PC-3 (cell line): ENCODE measurements at regions not wholly inside any gene's neighbourhood (a gene's known extent, or its start where the extent isn't known, plus 50 kb on each side); places are given as distances from the start of the nearest gene placed in this dataset.

ENCODE experiments used
- ATAC-seq: fragments of 200-7000 bp; cut with Tn5 transposase; 2 replicates; pipeline ENCODE4 v1.9.1; 2020; ENCODE audit warnings: mild to moderate bottlenecking, moderate library complexity
- BruUV-seq: library from RNA; stranded (reverse); fragments of 400-500 nt; replicated peaks from 2 replicates; lab custom pipeline; 2021; lab: Mats Ljungman, UMichigan
- CTCF ChIA-PET: fragments of 300-600 bp; sonication (Branson Sonifier 250); formaldehyde crosslinking; loops from one replicate; lab custom pipeline; 2022; ENCODE audit warnings: antibody characterized with exemption; lab: Charles Lee
- POLR2A ChIA-PET: fragments of 300-600 bp; sonication (Branson Sonifier 250); formaldehyde crosslinking; loops from one replicate; lab custom pipeline; 2022; ENCODE audit warnings: antibody characterized with exemption; ENCODE audit not compliant: unreplicated experiment; lab: Charles Lee
- DNase-seq: peaks from one replicate; pipeline ENCODE4 v3.0.0-alpha.2; 2015
- H2AFZ ChIP-seq: fragments of 300-600 bp; sonication (generic); 2 replicates; pipeline ENCODE4 v1.6.0; 2016; ENCODE audit warnings: antibody characterized with exemption, low read length
- H3F3A ChIP-seq: fragments of 300-600 bp; sonication (generic); one replicate; pipeline ENCODE4 v1.6.0; 2017; ENCODE audit warnings: antibody characterized with exemption, low read length, control low read depth, mild to moderate bottlenecking; ENCODE audit not compliant: unreplicated experiment
- H3K27ac ChIP-seq: fragments of 300-600 bp; sonication (generic); 2 replicates; pipeline ENCODE4 v1.5.1; 2016; ENCODE audit warnings: mild to moderate bottlenecking, low read length
- H3K27me3 ChIP-seq: fragments of 300-600 bp; sonication (generic); 2 replicates; pipeline ENCODE4 v1.6.1; 2016; ENCODE audit warnings: low read length, mixed read lengths
- H3K36me3 ChIP-seq: fragments of 300-600 bp; sonication (generic); 2 replicates; pipeline ENCODE4 v1.6.1; 2016; ENCODE audit warnings: low read depth, mixed run types, low read length, mixed read lengths
- H3K4me1 ChIP-seq: fragments of 300-600 bp; sonication (generic); 2 replicates; pipeline ENCODE4 v1.5.1; 2016; ENCODE audit warnings: low read length; ENCODE audit not compliant: insufficient read depth
- H3K4me2 ChIP-seq: fragments of 300-600 bp; sonication (generic); 2 replicates; pipeline ENCODE4 v1.6.0; 2016; ENCODE audit warnings: low read length
- H3K4me3 ChIP-seq: fragments of 300-600 bp; sonication (generic); 2 replicates; pipeline ENCODE4 v1.5.1; 2016; ENCODE audit warnings: mild to moderate bottlenecking, low read length, mixed read lengths
- H3K79me2 ChIP-seq: fragments of 300-600 bp; sonication (generic); 2 replicates; pipeline ENCODE4 v1.6.1; 2017; ENCODE audit warnings: low read length, mixed read lengths
- H3K9ac ChIP-seq: fragments of 300-600 bp; sonication (generic); 2 replicates; pipeline ENCODE4 v1.6.0; 2016; ENCODE audit warnings: mild to moderate bottlenecking, low read length
- H3K9me2 ChIP-seq: fragments of 300-600 bp; sonication (generic); replicated peaks from 2 replicates; pipeline ENCODE4 v1.6.1; 2016; ENCODE audit warnings: mixed run types, low read length, mixed read lengths
- H3K9me3 ChIP-seq: fragments of 300-600 bp; sonication (generic); 2 replicates; pipeline ENCODE4 v1.6.1; 2016; ENCODE audit warnings: low read length, mixed read lengths
- H4K20me1 ChIP-seq: fragments of 300-600 bp; sonication (generic); 2 replicates; pipeline ENCODE4 v1.6.1; 2016; ENCODE audit warnings: low read length, mixed read lengths
- EZH2 ChIP-seq: fragments of 300-600 bp; sonication (generic); IDR thresholded peaks from one replicate; pipeline ENCODE4 v1.6.1; 2017; ENCODE audit warnings: antibody characterized with exemption, mild to moderate bottlenecking, low read length; ENCODE audit not compliant: unreplicated experiment
- EZH2phosphoT487 ChIP-seq: fragments of 300-600 bp; sonication (generic); IDR thresholded peaks from 2 replicates; pipeline ENCODE4 v1.6.1; 2018; ENCODE audit warnings: mild to moderate bottlenecking, antibody characterized with exemption, low read length, borderline replicate concordance
- intact Hi-C: fragments of 100-400 bp; cut with micrococcal nuclease; formaldehyde crosslinking; loops from 2 replicates; pipeline ENCODE4 v1.9.0; 2023
- TF ChIP-seq, protein P1 (sequence below): fragments of 300-600 bp; sonication (generic); conservative IDR thresholded peaks from 2 replicates; pipeline ENCODE4 v1.5.1; 2017; ENCODE audit warnings: antibody characterized with exemption, low read depth, mild to moderate bottlenecking, low read length

DNA sequence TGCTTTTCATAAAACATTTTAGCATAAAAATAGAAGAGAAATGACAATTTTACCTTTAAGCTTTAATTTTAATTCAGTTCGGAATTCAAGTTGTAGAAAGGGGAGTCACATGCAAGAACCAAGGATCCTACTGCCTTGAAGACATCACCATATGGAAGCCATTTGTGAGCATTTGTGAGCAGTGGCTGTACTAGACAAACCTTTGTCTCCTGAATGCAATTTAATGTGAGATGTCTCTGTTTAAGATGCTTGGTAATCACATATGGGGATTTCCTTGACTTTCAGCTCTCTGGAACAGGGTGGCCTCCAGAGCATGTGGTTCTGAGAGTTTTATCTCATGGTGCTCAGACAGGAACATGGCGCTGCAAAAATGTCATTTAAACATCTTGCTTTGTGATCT lies 421.8 kb downstream of the NYAP2 start:
- POLR2A ChIA-PET, result no interaction called here
- H3K4me3 ChIP-seq, result no peak overlapping the region
- BruUV-seq, result no TSS peak
- no peaks in the 10 kb centered on the region for H3K36me3 ChIP-seq
- no peak overlapping the region for H3K9ac ChIP-seq
- H4K20me1 ChIP-seq, result no peaks in the 10 kb centered on the region
- no peak overlapping the region for H3K4me2 ChIP-seq
- H3K79me2 ChIP-seq, result no peaks in the 10 kb centered on the region
- no peak overlapping the region for H2AFZ ChIP-seq
- no peaks in the 10 kb centered on the region for H3K9me3 ChIP-seq
- H3K9me2 ChIP-seq, result no peaks in the 10 kb centered on the region
- CTCF ChIA-PET, result no interaction called here
- TF ChIP-seq, protein P1, sequence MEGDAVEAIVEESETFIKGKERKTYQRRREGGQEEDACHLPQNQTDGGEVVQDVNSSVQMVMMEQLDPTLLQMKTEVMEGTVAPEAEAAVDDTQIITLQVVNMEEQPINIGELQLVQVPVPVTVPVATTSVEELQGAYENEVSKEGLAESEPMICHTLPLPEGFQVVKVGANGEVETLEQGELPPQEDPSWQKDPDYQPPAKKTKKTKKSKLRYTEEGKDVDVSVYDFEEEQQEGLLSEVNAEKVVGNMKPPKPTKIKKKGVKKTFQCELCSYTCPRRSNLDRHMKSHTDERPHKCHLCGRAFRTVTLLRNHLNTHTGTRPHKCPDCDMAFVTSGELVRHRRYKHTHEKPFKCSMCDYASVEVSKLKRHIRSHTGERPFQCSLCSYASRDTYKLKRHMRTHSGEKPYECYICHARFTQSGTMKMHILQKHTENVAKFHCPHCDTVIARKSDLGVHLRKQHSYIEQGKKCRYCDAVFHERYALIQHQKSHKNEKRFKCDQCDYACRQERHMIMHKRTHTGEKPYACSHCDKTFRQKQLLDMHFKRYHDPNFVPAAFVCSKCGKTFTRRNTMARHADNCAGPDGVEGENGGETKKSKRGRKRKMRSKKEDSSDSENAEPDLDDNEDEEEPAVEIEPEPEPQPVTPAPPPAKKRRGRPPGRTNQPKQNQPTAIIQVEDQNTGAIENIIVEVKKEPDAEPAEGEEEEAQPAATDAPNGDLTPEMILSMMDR, result no peak
- TF ChIP-seq EZH2phosphoT487, result no peak
- TF ChIP-seq EZH2, result no peak
- no peaks in the 10 kb centered on the region for H3F3A ChIP-seq
- no peaks in the 10 kb centered on the region for H3K4me1 ChIP-seq
- H3K27ac ChIP-seq, result no peak overlapping the region
- H3K27me3 ChIP-seq, result no peaks in the 10 kb centered on the region
- DNase-seq (no peak), ATAC-seq (no peak)
- intact Hi-C loops, result no loop called here

GRCh38 chr2:225820826-225821225 lies 421.3 kb downstream of the NYAP2 start:
- no peaks in the 10 kb centered on the region for H3K79me2 ChIP-seq
- H3K27ac ChIP-seq, result no peak overlapping the region
- no peaks in the 10 kb centered on the region for H3K9me3 ChIP-seq
- intact Hi-C loops, result no loop called here
- BruUV-seq, result no TSS peak
- CTCF ChIA-PET, result no interaction called here
- H4K20me1 ChIP-seq, result no peaks in the 10 kb centered on the region
- H3F3A ChIP-seq, result no peaks in the 10 kb centered on the region
- DNase-seq (no peak), ATAC-seq (no peak)
- no peak overlapping the region for H3K9ac ChIP-seq
- H3K4me3 ChIP-seq, result no peak overlapping the region
- no peaks in the 10 kb centered on the region for H3K27me3 ChIP-seq
- H3K36me3 ChIP-seq, result no peaks in the 10 kb centered on the region
- TF ChIP-seq EZH2 (no peak), EZH2phosphoT487 (no peak)
- TF ChIP-seq, protein P1, result no peak
- H3K4me1 ChIP-seq, result no peaks in the 10 kb centered on the region
- no peak overlapping the region for H3K4me2 ChIP-seq
- POLR2A ChIA-PET, result no interaction called here
- no peaks in the 10 kb centered on the region for H3K9me2 ChIP-seq
- no peak overlapping the region for H2AFZ ChIP-seq

DNA sequence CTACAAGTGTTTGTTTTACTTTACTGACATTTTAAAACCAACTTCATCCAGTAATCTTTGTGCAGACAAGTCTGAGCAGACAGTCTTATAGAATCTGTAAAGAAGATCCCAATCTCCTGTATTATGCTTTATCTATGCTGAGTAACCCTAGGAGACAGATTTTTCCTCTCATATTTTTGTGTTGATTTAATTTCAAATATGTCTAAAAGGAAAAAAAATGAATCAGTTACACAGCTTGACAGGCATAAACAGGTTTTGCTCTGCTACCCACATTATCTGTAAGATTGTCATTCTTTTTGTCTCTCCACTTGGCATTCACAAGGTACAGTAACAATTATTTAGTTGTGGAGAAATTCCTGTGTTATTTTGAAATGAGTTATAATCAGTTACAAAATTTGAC lies 415.0 kb downstream of the NYAP2 start:
- Histone ChIP-seq H4K20me1 (no peaks in the 10 kb centered on the region), H3K79me2 (no peaks in the 10 kb centered on the region), H3K4me2 (no peak overlapping the region), H3K27ac (no peak overlapping the region), H3K9me2 (no peaks in the 10 kb centered on the region), H3K27me3 (no peaks in the 10 kb centered on the region), H3K4me1 (no peaks in the 10 kb centered on the region), H2AFZ (no peak overlapping the region), H3F3A (no peaks in the 10 kb centered on the region), H3K9me3 (no peaks in the 10 kb centered on the region), H3K4me3 (no peak overlapping the region), H3K9ac (no peak overlapping the region), H3K36me3 (no peaks in the 10 kb centered on the region)
- intact Hi-C loops, result no loop called here
- TF ChIP-seq EZH2phosphoT487, result no peak
- no peak for TF ChIP-seq EZH2
- TF ChIP-seq, protein P1, result no peak
- POLR2A ChIA-PET, result no interaction called here
- BruUV-seq, result no TSS peak
- ATAC-seq (no peak), DNase-seq (no peak)
- CTCF ChIA-PET, result no interaction called here
